ENCODE measurements at regions not wholly inside any gene's neighbourhood (a gene's known extent, or its start where the extent isn't known, plus 50 kb on each side); places are given as distances from the start of the nearest gene placed in this dataset.

- no peak for DNase-seq (ENCODE audit: low spot score)
Measured at GRCh38 chr1:30286988-30287839, 436.2 kb downstream of the MATN1 start.

GRCh38 chr1:30286241-30286987 is 437.0 kb downstream of the MATN1 start:
- DNase-seq (ENCODE audit: low spot score), result no peak

- DNase-seq (ENCODE audit: low spot score), result no peak
Measured at GRCh38 chr1:30285501-30285932, 437.9 kb downstream of the MATN1 start.

- no peak for DNase-seq (ENCODE audit: low spot score)
Measured at GRCh38 chr1:30284728-30285475, 438.5 kb downstream of the MATN1 start.

- no peak for DNase-seq (ENCODE audit: low spot score)
Measured at GRCh38 chr1:30284226-30284625, 439.2 kb downstream of the MATN1 start.

GRCh38 chr1:30283199-30283962 is 440.0 kb downstream of the MATN1 start:
- no peak for DNase-seq (ENCODE audit: low spot score)

- DNase-seq (ENCODE audit: low spot score), result no peak
Measured at GRCh38 chr1:30280572-30280971, 442.8 kb downstream of the MATN1 start.

GRCh38 chr1:30277911-30278310 is 445.5 kb downstream of the MATN1 start:
- no peak for DNase-seq (ENCODE audit: low spot score)

- DNase-seq (ENCODE audit: low spot score), result no peak
Measured at GRCh38 chr1:30277415-30277814, 446.0 kb downstream of the MATN1 start.

GRCh38 chr1:30275926-30276764 is 447.2 kb downstream of the MATN1 start:
- no peak for DNase-seq (ENCODE audit: low spot score)

- no peak for DNase-seq (ENCODE audit: low spot score)
Measured at GRCh38 chr1:30274976-30275621, 448.3 kb downstream of the MATN1 start.

GRCh38 chr1:30274173-30274970 is 449.0 kb downstream of the MATN1 start:
- DNase-seq (ENCODE audit: low spot score), result no peak

GRCh38 chr1:30273456-30273855 is 449.9 kb downstream of the MATN1 start:
- DNase-seq (ENCODE audit: low spot score), result no peak

GRCh38 chr1:30273021-30273325 is 450.4 kb downstream of the MATN1 start:
- DNase-seq (ENCODE audit: low spot score), result no peak

- DNase-seq (ENCODE audit: low spot score), result no peak
Measured at GRCh38 chr1:30272277-30273020, 450.9 kb downstream of the MATN1 start.

GRCh38 chr1:30271401-30272276 is 451.7 kb downstream of the MATN1 start:
- DNase-seq (ENCODE audit: low spot score), result no peak

- DNase-seq (ENCODE audit: low spot score), result no peak
Measured at GRCh38 chr1:30270461-30270860, 452.9 kb downstream of the MATN1 start.

All from AG08395 (cell line).